B cell (primary cell): ENCODE measurements at regions not wholly inside any gene's neighbourhood (a gene's known extent, or its start where the extent isn't known, plus 50 kb on each side); places are given as distances from the start of the nearest gene placed in this dataset.

Source experiments
- ATAC-seq: fragments of 200-7000 bp; cut with Tn5 transposase; one replicate; pipeline ENCODE4 v1.10.0; 2021; ENCODE audit warnings: low read depth, mild to moderate bottlenecking, moderate number of reproducible peaks, moderate library complexity
- CTCF ChIA-PET: fragments of 350-600 bp; sonication (Branson Sonifier 250); formaldehyde crosslinking; loops from one replicate; lab custom pipeline; 2021; ENCODE audit warnings: antibody characterized with exemption, inconsistent platforms; lab: Charles Lee
- POLR2A ChIA-PET: fragments of 350-600 bp; sonication (Branson Sonifier 250); formaldehyde crosslinking; loops from one replicate; lab custom pipeline; 2021; ENCODE audit warnings: antibody characterized with exemption; lab: Charles Lee
- DNase-seq: peaks from one replicate; pipeline ENCODE4 v3.0.0; 2013
- H2AFZ ChIP-seq: 2 replicates; pipeline ENCODE4 v1.6.1; 2012; ENCODE audit warnings: mild to moderate bottlenecking, low read depth, low read length; ENCODE audit not compliant: insufficient read depth, poor library complexity, severe bottlenecking
- H3K27ac ChIP-seq, 2 donors: 1 replicate in 1 of 2; 2 replicates in 1 of 2; pipeline ENCODE4 v1.5.1; 2012 to 2013; ENCODE audit warnings: low read length in 2 of 2, mild to moderate bottlenecking in 2 of 2, moderate library complexity in 1 of 2
- H3K27me3 ChIP-seq, 4 experiments: fragments of 200-600 bp in 1 of 4; sonication (generic) in 1 of 4; replicated peaks in 1 of 4; 1 replicate in 2 of 4; 2 replicates in 2 of 4; pipeline versions ENCODE4 v1.6.1 to v1.7.0; 2013 to 2016; ENCODE audit warnings: low read length in 3 of 4, mild to moderate bottlenecking in 2 of 4, mixed read lengths in 1 of 4, moderate library complexity in 1 of 4; ENCODE audit not compliant: insufficient read depth in 4 of 4, control insufficient read depth in 3 of 4; ENCODE audit errors: control extremely low read depth in 1 of 4
- H3K36me3 ChIP-seq, 2 experiments: replicated peaks in 1 of 2; 1 replicate in 1 of 2; 2 replicates in 1 of 2; pipeline versions ENCODE4 v1.6.1 to v1.7.1; 2013; ENCODE audit warnings: low read length in 1 of 2; ENCODE audit not compliant: insufficient read depth in 2 of 2, control insufficient read depth in 1 of 2; ENCODE audit errors: control extremely low read depth in 1 of 2, extremely low read depth in 1 of 2
- H3K4me1 ChIP-seq, 2 donors: fragments of 200-600 bp in 1 of 2; sonication (generic) in 1 of 2; 1 replicate in 1 of 2; 2 replicates in 1 of 2; pipeline versions ENCODE4 v1.5.1 to v1.6.1; 2013 to 2017; ENCODE audit warnings: low read length in 2 of 2; ENCODE audit not compliant: control insufficient read depth in 2 of 2, insufficient read depth in 2 of 2
- H3K4me2 ChIP-seq: replicated peaks from 2 replicates; pipeline ENCODE3; 2012; ENCODE audit warnings: mild to moderate bottlenecking, low read depth, low read length; ENCODE audit not compliant: poor library complexity, severe bottlenecking
- H3K4me3 ChIP-seq, 5 experiments: fragments of 200-600 bp in 1 of 5; sonication (generic) in 1 of 5; 1 replicate in 3 of 5; 2 replicates in 2 of 5; pipeline versions ENCODE4 v1.5.1 to v1.7.0; 2011 to 2016; ENCODE audit warnings: low read length in 4 of 5, mild to moderate bottlenecking in 4 of 5, low read depth in 2 of 5, control low read depth in 1 of 5, moderate library complexity in 1 of 5; ENCODE audit not compliant: insufficient read depth in 1 of 5; ENCODE audit errors: control extremely low read depth in 1 of 5, extremely low read depth in 1 of 5
- H3K79me2 ChIP-seq: fragments of 200-600 bp; sonication (generic); one replicate; pipeline ENCODE4 v1.6.0; 2016; ENCODE audit warnings: low read length; ENCODE audit not compliant: control insufficient read depth, insufficient read depth
- H3K9ac ChIP-seq: fragments of 200-600 bp; sonication (generic); 2 replicates; pipeline ENCODE4 v1.6.1; 2017; ENCODE audit warnings: mild to moderate bottlenecking, low read length, moderate library complexity
- H3K9me3 ChIP-seq, 3 donors: one replicate each; pipeline versions ENCODE4 v1.6.1 to v1.7.1; 2013; ENCODE audit warnings: low read length in 2 of 3; ENCODE audit not compliant: control insufficient read depth in 2 of 3, insufficient read depth in 1 of 3; ENCODE audit errors: control extremely low read depth in 1 of 3
- H4K20me1 ChIP-seq: 2 replicates; pipeline ENCODE4 v1.6.0; 2012; ENCODE audit warnings: mild to moderate bottlenecking, low read length; ENCODE audit not compliant: insufficient read depth, control insufficient read depth, poor library complexity, severe bottlenecking
- H3K27ac Mint-ChIP-seq: one replicate; pipeline ENCODE4 v1.8.0; 2021; ENCODE audit warnings: mixed read lengths
- H3K27me3 Mint-ChIP-seq: one replicate; pipeline ENCODE4 v1.8.0; 2021; ENCODE audit warnings: mixed read lengths
- H3K4me1 Mint-ChIP-seq: one replicate; pipeline ENCODE4 v1.8.0; 2021; ENCODE audit warnings: mixed read lengths
- H3K4me3 Mint-ChIP-seq: one replicate; pipeline ENCODE4 v1.8.0; 2021; ENCODE audit warnings: mixed read lengths
- H3K9me3 Mint-ChIP-seq: one replicate; pipeline ENCODE4 v1.8.0; 2022; ENCODE audit warnings: mixed read lengths; ENCODE audit not compliant: insufficient read depth
- EZH2 ChIP-seq: IDR thresholded peaks from 2 replicates; pipeline ENCODE4 v1.6.1; 2012; ENCODE audit warnings: borderline replicate concordance, low read depth, mild to moderate bottlenecking, moderate library complexity, low read length; ENCODE audit not compliant: insufficient read depth, poor library complexity, severe bottlenecking
- WGBS: methylation state at CpG from one replicate; pipeline ENCODE4 v1.1.5; 2013; ENCODE audit warnings: missing lambda C conversion rate; ENCODE audit not compliant: insufficient coverage; 5-methylcytosine and 5-hydroxymethylcytosine counted together
- intact Hi-C: fragments of 100-400 bp; cut with micrococcal nuclease; formaldehyde crosslinking; loops from one replicate; pipeline ENCODE4 v1.10.0; 2022
- TF ChIP-seq, protein P1 (sequence below): fragments of 200-600 bp; IDR thresholded peaks from one replicate; pipeline ENCODE4 v1.8.0; 2022; ENCODE audit warnings: antibody characterized with exemption, mild to moderate bottlenecking

- H3K27ac ChIP-seq = no peak overlapping the region
- H3K4me1 Mint-ChIP-seq = peaks cover 8% of the 10 kb centered on the region
- WGBS = no CpG with 5 or more reads among the region's 3 CpGs
- TF ChIP-seq EZH2 = no peak
- TF ChIP-seq, protein P1, sequence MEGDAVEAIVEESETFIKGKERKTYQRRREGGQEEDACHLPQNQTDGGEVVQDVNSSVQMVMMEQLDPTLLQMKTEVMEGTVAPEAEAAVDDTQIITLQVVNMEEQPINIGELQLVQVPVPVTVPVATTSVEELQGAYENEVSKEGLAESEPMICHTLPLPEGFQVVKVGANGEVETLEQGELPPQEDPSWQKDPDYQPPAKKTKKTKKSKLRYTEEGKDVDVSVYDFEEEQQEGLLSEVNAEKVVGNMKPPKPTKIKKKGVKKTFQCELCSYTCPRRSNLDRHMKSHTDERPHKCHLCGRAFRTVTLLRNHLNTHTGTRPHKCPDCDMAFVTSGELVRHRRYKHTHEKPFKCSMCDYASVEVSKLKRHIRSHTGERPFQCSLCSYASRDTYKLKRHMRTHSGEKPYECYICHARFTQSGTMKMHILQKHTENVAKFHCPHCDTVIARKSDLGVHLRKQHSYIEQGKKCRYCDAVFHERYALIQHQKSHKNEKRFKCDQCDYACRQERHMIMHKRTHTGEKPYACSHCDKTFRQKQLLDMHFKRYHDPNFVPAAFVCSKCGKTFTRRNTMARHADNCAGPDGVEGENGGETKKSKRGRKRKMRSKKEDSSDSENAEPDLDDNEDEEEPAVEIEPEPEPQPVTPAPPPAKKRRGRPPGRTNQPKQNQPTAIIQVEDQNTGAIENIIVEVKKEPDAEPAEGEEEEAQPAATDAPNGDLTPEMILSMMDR = no peak
- no peak overlapping the region for H3K4me3 Mint-ChIP-seq
- no peaks in the 10 kb centered on the region for H3K9me3 ChIP-seq
- no peak overlapping the region for H3K4me3 ChIP-seq
- H3K27me3 Mint-ChIP-seq = peaks cover 25% of the 10 kb centered on the region
- peaks cover 9 to 10% of the 10 kb centered on the region in 2 donors for H3K4me1 ChIP-seq
- no peak overlapping the region for H3K27ac Mint-ChIP-seq
- ChIA-PET POLR2A (no interaction called here), CTCF (interaction anchor here (1.0 to 4.2 kb wide), 4 partner anchors 16 to 824 kb away, joined by 3 to 39 read pairs (median 4); partner anchors contain the start of gene PRKACB)
- no peak overlapping the region for H2AFZ ChIP-seq
- no peak overlapping the region for H3K4me2 ChIP-seq
- intact Hi-C loops = no loop called here
- H3K27me3 ChIP-seq = peaks cover 0 to 24% (median 1%) of the 10 kb centered on the region in 4 experiments
- H3K9ac ChIP-seq = no peak overlapping the region
- ATAC-seq (no peak), DNase-seq (no peak)
- no peaks in the 10 kb centered on the region for H4K20me1 ChIP-seq
- H3K79me2 ChIP-seq = no peaks in the 10 kb centered on the region
- H3K36me3 ChIP-seq = no peaks in the 10 kb centered on the region
- no peaks in the 10 kb centered on the region for H3K9me3 Mint-ChIP-seq
Observed at GRCh38 chr1:84756455-84757082, 66.3 kb upstream of the SSX2IP start.

DNA sequence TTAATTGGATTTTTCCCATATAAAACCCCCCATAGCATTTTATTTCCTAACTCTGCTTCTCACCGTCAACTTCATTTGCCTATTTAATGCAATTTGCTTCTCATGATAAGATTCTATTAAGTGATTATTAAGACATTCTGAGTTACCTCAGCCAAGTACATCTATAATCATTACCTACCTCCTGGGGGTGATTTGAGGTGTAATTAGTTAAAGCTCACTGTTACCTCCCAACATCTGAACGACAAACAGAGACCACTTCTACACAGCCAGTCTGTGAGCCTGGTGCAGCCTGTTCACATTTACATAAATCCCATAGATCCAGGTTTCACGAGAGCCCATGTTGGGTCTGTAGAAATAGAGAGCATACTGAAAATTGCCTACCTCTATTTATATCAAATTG lies 65.7 kb upstream of the SSX2IP start:
- H3K27ac Mint-ChIP-seq = no peak overlapping the region
- TF ChIP-seq, protein P1 = no peak
- TF ChIP-seq EZH2 = no peak
- ChIA-PET CTCF (interaction anchor here (1.0 to 4.2 kb wide), 4 partner anchors 16 to 824 kb away, joined by 3 to 39 read pairs (median 4); partner anchors contain the start of gene PRKACB), POLR2A (no interaction called here)
- no CpG with 5 or more reads among the region's 3 CpGs for WGBS
- Histone ChIP-seq H3K4me3 (no peak overlapping the region), H3K79me2 (no peaks in the 10 kb centered on the region), H3K36me3 (no peaks in the 10 kb centered on the region), H3K9me3 (no peaks in the 10 kb centered on the region), H2AFZ (no peak overlapping the region), H3K27ac (no peak overlapping the region), H4K20me1 (no peaks in the 10 kb centered on the region), H3K4me2 (no peak overlapping the region), H3K4me1 (peaks cover 9 to 10% of the 10 kb centered on the region in 2 donors), H3K27me3 (peaks cover 0 to 24% (median 1%) of the 10 kb centered on the region in 4 experiments), H3K9ac (no peak overlapping the region)
- no peak for ATAC-seq
- H3K4me3 Mint-ChIP-seq = no peak overlapping the region
- peaks cover 8% of the 10 kb centered on the region for H3K4me1 Mint-ChIP-seq
- H3K27me3 Mint-ChIP-seq = peaks cover 30% of the 10 kb centered on the region
- DNase-seq = no peak
- no peaks in the 10 kb centered on the region for H3K9me3 Mint-ChIP-seq
- intact Hi-C loops = no loop called here
